ENCODE measurements at regions not wholly inside any gene's neighbourhood (a gene's known extent, or its start where the extent isn't known, plus 50 kb on each side); places are given as distances from the start of the nearest gene placed in this dataset.

- Histone ChIP-seq H3K14ac (ENCODE audit: insufficient read length) (no peak overlapping the region), H2BK12ac (ENCODE audit: low read depth, low read length) (no peak overlapping the region), H3K27ac (ENCODE audit: low read depth, low read length) (no peak overlapping the region), H3K4me1 (replicated peaks in 1 of 4; ENCODE audit: control insufficient read depth in 3 of 4, insufficient read depth in 4 of 4, low read length in 3 of 4) (no peaks in the 10 kb centered on the region), H3K36me3 (ENCODE audit: control insufficient read depth in 2 of 4, insufficient read depth in 4 of 4, low read length in 3 of 4) (no peaks in the 10 kb centered on the region), H3K23ac (ENCODE audit: insufficient read length) (no peak overlapping the region), H2BK5ac (ENCODE audit: low read depth, low read length) (no peak overlapping the region), H2BK20ac (ENCODE audit: low read length) (no peak overlapping the region), H4K20me1 (replicated peaks in 1 of 2; ENCODE audit: control insufficient read depth in 1 of 2, insufficient read depth in 2 of 2, low read length in 2 of 2) (no peaks in the 10 kb centered on the region), H3K9me3 (ENCODE audit: insufficient read depth in 2 of 2, low read depth in 1 of 2, low read length in 1 of 2) (no peaks in the 10 kb centered on the region), H3K4ac (replicated peaks; ENCODE audit: insufficient read length, low read depth, low read length) (no peak overlapping the region), H3K27me3 (replicated peaks in 1 of 4; ENCODE audit: control insufficient read depth in 3 of 4, extremely low read depth in 1 of 4, insufficient read depth in 3 of 4, low read length in 3 of 4) (no peaks in the 10 kb centered on the region), H4K8ac (ENCODE audit: extremely low read depth, insufficient read depth, low read length) (no peak overlapping the region), H2BK15ac (ENCODE audit: low read length) (no peak overlapping the region), H3K23me2 (ENCODE audit: low read depth, low read length) (no peaks in the 10 kb centered on the region), H3K18ac (ENCODE audit: extremely low read depth, low read length) (no peak overlapping the region), H3K4me3 (ENCODE audit: extremely low read depth in 1 of 4, insufficient read depth in 2 of 4, low read depth in 3 of 4, low read length in 4 of 4) (no peak overlapping the region), H3K56ac (replicated peaks; ENCODE audit: insufficient read length, low read depth, low read length) (no peak overlapping the region), H3K79me1 (ENCODE audit: low read depth, low read length) (no peaks in the 10 kb centered on the region), H2AFZ (ENCODE audit: low read length) (no peak overlapping the region), H4K91ac (replicated peaks; ENCODE audit: insufficient read length, low read length) (no peak overlapping the region), H3K79me2 (ENCODE audit: control insufficient read depth in 1 of 2, insufficient read depth in 2 of 2, low read length in 2 of 2) (no peaks in the 10 kb centered on the region), H2AK5ac (ENCODE audit: low read depth, low read length) (no peak overlapping the region), H4K5ac (ENCODE audit: insufficient read length, low read depth, low read length) (no peak overlapping the region), H3K9ac (replicated peaks in 1 of 4; ENCODE audit: extremely low read depth in 1 of 4, low read depth in 3 of 4, low read length in 3 of 4) (no peak overlapping the region), H2BK120ac (replicated peaks; ENCODE audit: low read depth, low read length) (no peak overlapping the region), H3K4me2 (ENCODE audit: insufficient read depth in 1 of 2, low read depth in 2 of 2, low read length in 2 of 2) (no peak overlapping the region)
- 96% methylated on average over 3 of the region's 3 CpGs; no CpG with 5 or more reads in 1 of the 2 experiments for WGBS, 2 experiments (ENCODE audit: extremely low coverage in 1 of 2, insufficient coverage in 1 of 2, insufficient read length in 1 of 2, insufficient replicate concordance in 2 of 2, low coverage in 1 of 2, low lambda C conversion rate in 2 of 2, missing lambda C conversion rate in 1 of 2)
- ChIA-PET CTCF (ENCODE audit: partially characterized antibody) (no interaction called here), POLR2A (ENCODE audit: partially characterized antibody) (no interaction called here)
- no peak for TF ChIP-seq RBBP5 (IDR thresholded peaks at IDR 0.05; ENCODE audit: borderline replicate concordance, low read depth, low read length)
- FAIRE-seq (no peak), DNase-seq (ENCODE audit: low read depth in 1 of 2, low spot score in 2 of 2) (no peak)
These were observed 1426.5 kb upstream of the C9orf72 start for GRCh38 chr9:28999806-29000205.
